ENCODE measurements at regions not wholly inside any gene's neighbourhood (a gene's known extent, or its start where the extent isn't known, plus 50 kb on each side); places are given as distances from the start of the nearest gene placed in this dataset.

GRCh38 chr2:8617590-8617989 lies 64.3 kb upstream of the ID2 start:
- no peak for TF ChIP-seq CTCF (IDR thresholded peaks at IDR 0.05)
- no peak for TF ChIP-seq POLR2A (IDR thresholded peaks at IDR 0.05)

Data from heart left ventricle (tissue), 13 donors.